Skin epidermis (tissue), 12 donors: ENCODE measurements at regions not wholly inside any gene's neighbourhood (a gene's known extent, or its start where the extent isn't known, plus 50 kb on each side); places are given as distances from the start of the nearest gene placed in this dataset.

ENCODE experiments used
- H3K27ac ChIP-seq, 21 experiments: fragments of 200-600 bp; sonication (generic) in 11 of 21; one replicate each; pipeline ENCODE4 v1.5.0; 2020; ENCODE audit warnings: mild to moderate bottlenecking in 3 of 21, inconsistent platforms in 2 of 21, moderate library complexity in 2 of 21
- H3K4me3 ChIP-seq, 7 experiments: fragments of 200-600 bp; sonication (generic) in 2 of 7; one replicate each; pipeline ENCODE4 v1.5.0; 2020; ENCODE audit warnings: inconsistent platforms in 2 of 7, mild to moderate bottlenecking in 2 of 7, moderate library complexity in 1 of 7

DNA sequence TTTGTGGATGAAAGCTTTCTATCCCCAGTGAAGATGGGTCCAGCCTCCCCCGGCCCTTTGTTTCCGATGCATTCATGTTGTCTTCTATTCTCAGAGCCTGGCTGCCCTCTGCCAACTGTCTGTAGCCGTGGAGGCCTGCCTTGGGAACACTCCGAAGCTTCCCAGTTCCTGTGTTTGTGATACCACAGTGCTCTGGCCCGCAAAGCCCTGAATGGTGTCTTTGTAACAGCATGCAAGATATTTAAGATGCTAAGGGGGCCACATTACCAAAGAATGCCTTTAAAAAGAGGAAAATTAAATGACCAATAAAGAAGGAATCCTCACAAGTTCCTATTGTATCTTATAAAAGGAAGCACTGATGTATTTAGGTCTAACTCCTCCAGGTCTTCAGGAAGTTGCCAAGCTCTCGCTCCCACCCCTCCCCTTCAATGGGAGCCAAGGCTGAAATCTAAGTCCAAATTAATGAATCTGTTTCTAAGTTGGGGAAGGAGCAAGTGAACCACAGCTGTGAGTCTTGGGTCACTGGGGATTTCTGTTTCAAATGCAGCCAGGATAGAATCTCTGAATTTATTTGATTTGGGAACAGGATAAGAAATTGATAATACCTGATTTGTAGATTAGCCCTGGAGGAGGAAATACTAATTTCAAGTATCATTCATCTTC is 596.1 kb downstream of the QKI start:
- H3K27ac ChIP-seq: no peak overlapping the region

DNA sequence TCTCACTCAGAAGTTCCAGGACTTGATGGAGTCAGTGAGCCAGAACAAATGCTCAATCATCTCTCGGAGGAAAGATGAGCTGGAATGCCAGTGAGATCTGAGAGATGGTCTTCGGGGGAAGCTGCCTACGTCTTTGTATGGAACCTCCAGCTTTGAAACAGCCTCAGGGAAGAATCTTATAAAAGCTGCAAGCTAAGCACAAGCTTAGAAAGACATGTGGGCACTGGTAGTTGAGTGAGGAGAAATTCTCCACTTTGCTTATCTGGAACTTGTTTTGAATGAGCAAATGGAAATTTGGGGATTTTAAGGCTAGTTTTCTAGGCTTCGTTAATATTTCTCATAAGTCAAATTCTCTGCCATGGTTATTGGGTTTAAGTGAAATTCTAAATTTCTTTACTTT is 594.4 kb downstream of the QKI start:
- no peak overlapping the region for H3K27ac ChIP-seq
- H3K4me3 ChIP-seq: no peak overlapping the region

More for the DNA sequence above, 596.1 kb downstream of the QKI start:
- H3K4me3 ChIP-seq: no peak overlapping the region

DNA sequence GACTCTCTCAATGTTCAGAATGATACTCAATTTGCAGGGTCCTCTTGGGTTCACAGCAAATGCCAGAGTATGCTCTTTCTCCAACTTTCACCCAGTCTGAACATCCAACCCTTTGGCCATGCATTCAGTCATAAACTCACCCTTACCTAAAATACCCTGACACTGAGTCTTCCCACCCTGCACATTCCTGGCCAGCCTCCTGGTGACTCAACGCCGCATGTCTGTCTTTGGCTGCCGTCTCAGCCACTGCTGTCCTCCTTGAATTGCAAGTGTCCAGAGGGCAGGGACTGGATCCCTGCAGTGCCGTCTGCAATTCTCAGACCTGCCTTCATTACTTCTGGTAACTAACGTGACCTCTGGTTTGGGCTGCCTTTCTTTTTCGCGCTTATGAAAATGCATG is 593.4 kb downstream of the QKI start:
- Histone ChIP-seq H3K27ac (no peak overlapping the region), H3K4me3 (no peak overlapping the region)

DNA sequence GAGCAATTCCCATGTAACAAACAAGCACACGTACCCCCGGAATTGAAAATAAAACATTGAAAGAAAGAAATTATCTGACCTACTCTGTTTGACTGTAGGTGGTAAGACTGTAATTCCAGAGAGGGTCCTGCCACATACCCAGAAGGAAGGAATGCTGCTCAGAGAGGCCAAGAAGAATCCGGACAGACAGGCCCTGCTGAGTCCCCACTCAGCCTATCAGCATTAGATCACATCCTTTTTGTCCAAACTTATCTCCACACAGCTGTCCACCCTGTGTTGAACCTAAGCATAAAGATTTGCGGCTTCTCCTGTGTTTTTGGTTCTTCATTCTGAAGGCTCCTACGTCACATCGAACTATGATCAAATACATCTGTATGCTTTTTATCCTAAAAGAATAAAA is 591.9 kb downstream of the QKI start:
- H3K4me3 ChIP-seq: no peak overlapping the region
- no peak overlapping the region for H3K27ac ChIP-seq

DNA sequence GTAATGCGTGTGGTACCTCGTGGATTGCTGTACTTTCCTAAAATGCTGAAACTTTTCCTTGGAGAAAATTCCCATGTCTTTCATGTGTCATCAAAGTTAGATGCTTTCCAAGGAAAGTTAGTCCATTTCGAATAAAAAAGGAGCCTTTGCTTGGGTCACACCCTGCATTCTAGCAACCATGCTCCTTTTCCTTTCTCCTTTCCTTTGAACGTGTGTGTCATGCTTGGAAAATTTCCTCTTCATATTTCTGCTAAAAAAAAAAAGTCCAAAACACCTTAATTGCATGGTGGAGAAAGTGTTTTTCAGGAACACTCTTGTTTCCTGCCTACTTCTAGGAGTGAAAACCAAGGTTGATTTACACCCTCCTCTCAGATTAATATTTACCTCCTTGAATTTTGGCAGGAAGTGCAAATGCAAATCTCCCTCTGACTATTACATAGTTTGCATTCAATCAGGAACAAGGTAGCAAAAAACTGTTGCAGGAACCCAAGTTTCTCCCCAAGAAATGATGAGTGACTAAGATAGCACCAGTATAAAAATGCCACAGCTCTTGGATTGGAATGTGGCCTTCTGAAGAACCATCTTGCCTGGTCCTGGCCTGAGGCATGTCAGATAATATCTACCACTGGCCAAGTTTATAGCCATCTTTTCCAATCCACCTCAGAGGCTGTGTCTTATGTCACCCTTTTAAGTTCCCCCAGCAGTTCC is 590.6 kb downstream of the QKI start:
- no peak overlapping the region for H3K4me3 ChIP-seq
- H3K27ac ChIP-seq: no peak overlapping the region

DNA sequence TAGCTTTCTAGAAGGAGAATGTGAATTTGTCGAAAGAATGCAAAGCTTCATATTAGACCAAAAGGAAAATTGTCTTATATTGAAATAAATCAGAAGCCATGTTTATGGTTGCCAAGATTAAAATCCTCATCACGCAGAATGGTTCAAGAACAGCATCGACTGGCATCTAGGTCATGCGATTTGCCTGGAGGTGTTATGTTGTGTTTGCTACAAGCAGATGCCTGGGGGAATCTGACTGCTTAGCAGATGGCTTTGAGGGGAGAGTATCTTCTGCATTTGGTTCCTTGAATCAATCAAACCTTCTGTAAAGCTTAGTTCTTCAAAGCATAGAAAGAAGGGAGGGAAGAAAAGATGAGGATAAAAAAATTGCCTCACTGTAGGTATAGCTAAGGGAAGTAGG is 585.8 kb downstream of the QKI start:
- H3K4me3 ChIP-seq: no peak overlapping the region
- no peak overlapping the region for H3K27ac ChIP-seq

DNA sequence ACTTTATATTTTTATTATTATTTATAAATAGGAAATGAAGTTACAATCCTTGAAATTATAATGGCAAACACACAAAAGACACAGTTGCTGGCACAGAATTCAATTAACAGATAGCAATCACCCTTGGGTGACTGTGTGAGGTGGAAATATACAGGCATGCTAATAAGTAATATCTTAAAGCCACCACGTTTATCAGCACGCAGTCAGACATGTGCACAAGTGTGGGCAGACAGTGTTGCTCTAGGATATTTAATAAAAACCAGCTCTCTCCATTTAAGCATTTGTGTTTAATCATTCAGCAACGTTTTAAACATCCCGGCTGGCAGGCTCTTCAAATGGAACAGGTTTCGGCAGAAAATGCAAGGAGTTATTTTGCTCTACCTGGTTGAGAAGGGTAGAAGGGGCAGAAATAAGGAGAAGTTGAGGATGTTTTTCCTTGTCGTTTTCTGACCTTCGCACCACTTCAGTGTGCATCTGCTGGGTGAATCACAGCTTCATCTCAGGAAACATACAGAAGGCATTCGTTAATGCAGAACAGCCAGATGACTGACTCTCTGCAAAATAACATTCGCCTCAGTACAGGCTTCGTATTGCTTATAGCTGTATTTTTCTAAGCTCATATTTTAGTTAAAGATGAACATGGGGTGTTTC is 585.1 kb downstream of the QKI start:
- Histone ChIP-seq H3K27ac (no peak overlapping the region), H3K4me3 (no peak overlapping the region)

DNA sequence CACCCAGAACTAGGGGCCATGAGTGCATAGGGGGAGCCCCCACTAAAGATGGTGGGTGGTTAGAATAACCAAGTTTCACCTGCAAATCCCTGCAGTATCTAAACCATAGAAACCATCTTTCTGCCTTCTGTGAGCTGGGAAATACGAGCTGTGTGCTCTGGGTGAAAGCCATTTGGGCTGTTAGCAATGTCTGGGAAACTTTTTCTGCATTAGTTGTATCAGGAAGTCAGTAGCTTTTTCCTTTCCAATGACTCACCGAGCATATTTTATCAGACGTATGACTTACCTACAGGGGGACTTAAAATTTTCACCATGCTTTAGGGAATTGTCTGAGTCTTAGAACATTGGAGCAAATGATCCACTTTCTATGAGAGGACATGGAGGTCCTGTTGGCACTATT is 584.0 kb downstream of the QKI start:
- no peak overlapping the region for H3K4me3 ChIP-seq
- no peak overlapping the region for H3K27ac ChIP-seq

DNA sequence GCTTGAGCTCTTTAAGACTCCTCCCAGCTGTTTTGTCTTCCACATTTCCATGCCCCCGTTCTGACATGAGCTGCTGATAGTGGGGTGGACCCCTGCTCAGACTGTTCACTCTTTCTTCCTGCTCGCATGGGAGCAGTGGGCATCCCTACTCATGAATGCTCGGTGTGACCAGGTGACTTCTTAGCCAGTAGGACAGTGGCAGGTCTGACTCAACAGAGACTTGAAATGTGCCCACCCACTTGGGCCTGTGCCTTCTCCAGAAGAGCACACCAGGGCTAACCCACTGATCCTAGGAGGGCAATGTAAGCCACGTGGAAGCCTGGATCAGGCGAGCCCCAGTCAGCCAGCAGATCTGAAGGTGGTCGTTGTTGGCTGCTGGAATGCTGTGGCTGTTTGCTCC is 582.0 kb downstream of the QKI start:
- Histone ChIP-seq H3K4me3 (no peak overlapping the region), H3K27ac (no peak overlapping the region)

DNA sequence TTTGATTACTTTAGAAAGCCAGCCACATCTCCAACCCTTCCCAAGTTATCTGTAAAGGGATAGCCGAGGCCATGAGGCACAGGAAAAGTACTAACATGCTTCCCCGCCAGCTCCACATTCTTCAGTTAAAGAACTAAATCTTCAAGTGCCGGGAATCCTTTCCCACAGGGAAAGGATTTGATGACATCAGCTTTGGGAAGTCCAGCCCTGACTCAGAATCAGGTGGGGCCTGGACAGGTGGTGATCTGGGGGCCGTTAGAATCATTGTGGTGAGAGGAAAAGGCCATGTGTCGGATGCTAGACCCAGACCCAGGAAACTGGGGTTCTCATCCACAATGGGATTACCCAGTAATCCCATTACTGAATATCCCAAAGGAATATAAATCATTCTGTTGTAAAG is 580.0 kb downstream of the QKI start:
- H3K27ac ChIP-seq: no peak overlapping the region

DNA sequence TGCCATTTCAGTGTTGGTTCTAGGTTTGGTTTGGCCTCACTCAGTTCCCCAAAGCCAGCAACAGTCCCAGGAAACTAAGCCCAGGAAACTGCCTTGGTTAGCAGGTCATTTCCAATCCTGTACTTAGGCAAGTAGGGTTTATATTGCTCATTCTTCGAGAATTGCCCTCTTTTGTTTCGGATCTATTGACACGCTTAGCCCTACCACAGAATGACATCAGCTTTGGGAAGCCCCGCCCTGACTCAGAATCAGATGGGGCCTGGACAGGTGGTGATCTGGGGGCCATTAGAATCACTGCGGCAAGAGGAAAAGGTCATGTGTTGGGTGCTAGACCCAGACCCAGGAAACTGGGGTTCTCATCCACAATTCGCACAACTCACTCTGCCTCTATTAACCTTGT is 578.2 kb downstream of the QKI start:
- Histone ChIP-seq H3K4me3 (no peak overlapping the region), H3K27ac (no peak overlapping the region)

More for the DNA sequence above, 580.0 kb downstream of the QKI start:
- H3K4me3 ChIP-seq: no peak overlapping the region

DNA sequence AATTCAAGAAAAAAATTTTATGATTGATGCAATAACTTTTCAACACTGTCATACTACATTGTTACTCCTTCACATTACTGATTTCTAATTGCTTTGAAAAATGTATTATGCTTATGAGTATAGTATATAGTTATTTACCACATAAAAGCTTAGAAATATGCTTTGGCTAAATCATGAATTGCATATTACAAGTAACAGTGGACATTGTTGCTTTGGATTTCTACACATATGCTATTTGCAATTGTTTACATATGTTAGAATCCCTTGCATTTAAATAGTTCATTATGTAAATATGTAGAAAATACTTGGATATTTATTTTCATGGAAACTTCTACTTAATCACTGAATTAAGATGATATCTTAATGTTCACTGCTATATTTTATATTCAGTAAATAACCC is 577.5 kb downstream of the QKI start:
- Histone ChIP-seq H3K27ac (no peak overlapping the region), H3K4me3 (no peak overlapping the region)

DNA sequence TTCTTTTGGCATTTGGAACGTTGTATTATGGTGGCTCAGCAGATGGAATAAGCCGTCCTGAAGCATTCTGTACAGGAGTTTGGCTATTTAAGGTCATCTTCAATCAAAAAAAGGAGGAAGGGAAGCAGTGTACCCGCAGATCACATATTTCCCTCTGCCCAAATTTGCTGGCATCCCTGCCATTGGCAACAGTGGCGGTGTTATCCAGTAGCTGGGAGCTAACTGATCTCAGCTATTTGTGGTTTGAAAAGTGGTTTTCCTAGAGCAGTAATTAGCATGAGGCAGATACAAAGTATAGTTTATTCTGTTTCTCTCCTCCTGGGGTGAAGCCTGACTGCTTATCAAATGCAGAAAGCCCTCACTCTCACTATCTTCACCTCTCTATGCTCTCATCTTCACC is 576.8 kb downstream of the QKI start:
- no peak overlapping the region for H3K27ac ChIP-seq
- no peak overlapping the region for H3K4me3 ChIP-seq

DNA sequence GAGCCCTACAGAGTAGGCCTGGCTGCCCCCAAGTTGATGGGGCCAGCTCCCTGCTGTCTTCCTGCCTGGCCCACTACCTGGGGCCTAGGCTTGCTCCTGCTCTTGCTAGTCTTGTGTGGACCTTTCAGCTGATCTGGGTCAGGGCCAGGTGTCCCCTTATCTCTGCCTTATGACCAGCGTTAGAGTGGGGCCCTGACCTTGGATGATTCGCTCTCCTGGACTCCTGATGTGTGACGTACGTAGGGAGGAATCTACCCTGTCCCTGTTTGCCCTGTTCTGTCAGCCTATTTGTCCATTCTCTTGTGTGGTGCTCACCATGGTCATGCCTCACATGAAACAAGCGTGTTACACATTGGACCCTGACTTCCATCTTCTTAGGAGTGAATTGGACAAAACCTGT is 571.8 kb downstream of the QKI start:
- no peak overlapping the region for H3K27ac ChIP-seq
- no peak overlapping the region for H3K4me3 ChIP-seq

DNA sequence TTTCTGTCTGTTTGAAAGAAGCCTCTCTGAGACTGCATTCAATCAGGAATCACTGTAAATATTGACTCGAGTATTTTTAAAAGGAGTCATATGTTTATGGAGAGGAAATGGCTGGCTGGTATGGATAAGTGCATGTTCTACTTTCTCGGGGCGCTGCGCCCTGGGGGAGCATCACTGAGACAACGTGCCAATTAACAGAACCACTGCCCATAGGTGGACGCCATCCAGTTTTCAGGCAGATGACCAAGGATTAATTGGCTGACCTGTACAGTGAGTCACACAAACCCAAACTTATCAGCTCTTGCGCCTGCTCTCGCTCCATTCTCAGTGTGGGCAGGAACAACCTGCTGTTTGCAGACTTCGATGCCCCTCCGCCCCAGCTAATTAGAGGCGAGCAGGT is 571.2 kb downstream of the QKI start:
- no peak overlapping the region for H3K4me3 ChIP-seq
- no peak overlapping the region for H3K27ac ChIP-seq

DNA sequence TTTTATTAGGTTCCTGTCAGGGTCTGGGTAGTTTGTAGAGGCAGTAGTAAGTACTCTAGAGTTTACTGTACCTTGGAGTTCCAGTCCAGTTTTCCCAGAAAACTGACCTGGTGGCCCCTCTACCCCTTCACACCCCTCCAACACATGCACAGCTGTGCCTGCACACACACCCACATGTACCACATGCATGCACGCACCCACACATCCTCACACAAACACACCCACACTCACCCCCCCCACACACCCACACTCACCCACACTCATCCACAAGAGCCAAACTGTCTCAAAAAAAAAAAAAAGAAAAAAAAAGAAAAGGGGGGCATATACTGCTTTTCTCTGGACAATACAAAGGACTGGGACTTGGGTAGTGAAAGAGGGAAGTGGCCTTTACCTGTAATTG is 570.5 kb downstream of the QKI start:
- Histone ChIP-seq H3K4me3 (no peak overlapping the region), H3K27ac (no peak overlapping the region)

DNA sequence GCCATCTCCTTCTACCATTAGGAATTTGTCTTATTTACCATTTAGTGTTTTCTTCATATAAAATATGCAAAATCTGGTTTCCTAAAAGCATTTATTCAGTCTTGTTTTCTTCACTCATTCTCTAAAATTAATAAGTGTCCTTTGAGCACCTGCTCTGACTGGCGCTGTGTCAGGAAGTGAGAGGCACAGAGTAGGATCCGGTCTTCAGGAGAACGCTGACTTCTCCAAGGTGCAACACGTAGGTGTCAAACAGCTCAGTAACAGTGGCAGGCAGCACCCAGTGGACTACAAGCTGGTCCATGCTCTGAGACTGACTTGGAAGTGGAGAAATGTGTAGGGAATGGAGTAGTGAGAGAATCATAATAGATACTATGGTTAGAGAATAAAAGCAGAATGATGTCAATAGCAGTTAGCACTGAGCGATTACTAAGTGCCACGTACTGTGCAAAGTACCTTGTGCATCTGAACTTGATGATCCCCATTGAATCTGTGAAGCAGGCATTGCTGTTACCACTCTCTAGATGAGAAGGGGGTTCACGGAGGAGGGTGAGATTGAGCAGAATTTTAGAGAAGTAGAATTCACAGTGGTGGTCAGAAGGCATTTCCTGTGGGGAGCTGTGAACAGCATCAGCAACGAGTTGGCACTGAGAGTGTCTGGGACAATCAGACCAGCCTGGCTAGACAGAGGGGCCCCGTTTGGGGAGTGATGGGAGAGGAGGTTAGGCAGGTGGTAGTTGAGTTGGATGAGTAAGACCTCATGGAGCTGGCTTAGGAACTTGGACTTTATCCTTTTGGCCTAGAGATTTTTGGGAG is 569.8 kb downstream of the QKI start:
- Histone ChIP-seq H3K4me3 (no peak overlapping the region), H3K27ac (no peak overlapping the region)

DNA sequence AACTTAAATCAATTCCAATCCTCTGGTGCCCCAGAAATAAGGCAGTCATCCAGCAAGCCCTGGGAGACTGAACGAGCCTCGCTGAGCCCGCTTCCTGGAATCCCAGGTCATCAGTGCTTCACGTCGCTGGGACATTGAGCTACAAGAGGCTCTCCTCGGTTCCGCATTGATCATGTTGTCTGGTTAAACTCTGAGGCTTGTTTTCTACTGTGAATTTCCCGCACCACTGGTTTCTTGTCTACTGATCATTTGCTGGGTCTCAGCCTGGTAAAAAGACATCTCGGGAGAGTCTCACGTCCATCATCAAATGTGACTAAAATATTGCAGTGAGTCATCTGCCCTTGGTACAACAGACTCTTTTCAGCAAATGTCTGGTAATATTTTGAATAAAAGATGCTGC is 569.2 kb downstream of the QKI start:
- Histone ChIP-seq H3K4me3 (no peak overlapping the region), H3K27ac (no peak overlapping the region)

DNA sequence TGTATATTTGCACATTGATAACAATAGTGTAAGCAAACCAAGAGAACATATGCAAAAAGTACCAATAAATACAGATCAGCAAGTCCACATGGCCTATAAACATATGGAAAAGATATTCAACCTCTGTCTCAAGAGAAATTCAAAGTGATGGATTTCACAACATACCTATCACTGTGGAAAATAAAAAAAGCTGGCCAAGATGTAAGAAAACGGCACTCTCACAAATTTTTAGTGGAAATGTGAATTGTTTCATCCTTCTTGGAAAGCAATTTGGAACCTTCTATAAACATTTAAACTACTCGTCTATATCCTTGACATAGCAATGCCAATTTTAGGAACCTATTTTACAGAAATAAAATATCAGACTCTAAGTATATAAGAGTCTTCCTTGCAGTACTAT is 559.8 kb downstream of the QKI start:
- H3K4me3 ChIP-seq: no peak overlapping the region
- H3K27ac ChIP-seq: no peak overlapping the region
